K562 (cell line): ENCODE measurements at regions not wholly inside any gene's neighbourhood (a gene's known extent, or its start where the extent isn't known, plus 50 kb on each side); places are given as distances from the start of the nearest gene placed in this dataset.

Experiments used
- ATAC-seq: fragments of 200-7000 bp; cut with Tn5 transposase; 3 replicates; pipeline ENCODE4 v1.9.1; 2020; ENCODE audit warnings: moderate library complexity
- BruUV-seq: library from RNA; stranded (reverse); fragments of 400-500 nt; replicated peaks from 2 replicates; lab custom pipeline; 2021; lab: Mats Ljungman, UMichigan
- CTCF ChIA-PET: fragments of 300-600 bp; formaldehyde crosslinking; extraction: SDS; loops from one replicate; lab custom pipeline; 2021; ENCODE audit warnings: low intra/inter-chr PET ratio; lab: Yijun Ruan, JAX
- POLR2A ChIA-PET: fragments of 300-600, 350-650 bp; sonication (Branson Sonifier 250); formaldehyde crosslinking; extraction: SDS; loops from one replicate; lab custom pipeline; 2021; ENCODE audit warnings: antibody characterized with exemption, inconsistent platforms; lab: Yijun Ruan, JAX
- DNase-seq, 4 experiments: peaks; one replicate each; pipeline versions ENCODE4 v3.0.0 to v3.0.0-alpha.2; 2011 to 2018; ENCODE audit warnings: low spot score in 3 of 4, mixed read lengths in 3 of 4; ENCODE audit errors: extremely low read depth in 1 of 4
- FAIRE-seq: peaks from 2 replicates; lab custom pipeline; 2011; peaks lifted over from hg19 to GRCh38; lab: Jason Lieb, UNC
- H2AFZ ChIP-seq: 2 replicates; pipeline ENCODE4 v1.6.0; 2011; ENCODE audit warnings: low read depth, low read length, control low read depth, inconsistent platforms
- H3K27ac ChIP-seq: fragments of 200-600 bp; 3 replicates; pipeline ENCODE4 v1.8.0; 2011; ENCODE audit warnings: low read depth, mild to moderate bottlenecking, control low read depth, inconsistent platforms, low read length, moderate library complexity, mixed read lengths; ENCODE audit errors: extremely low read depth
- H3K27me3 ChIP-seq, 2 experiments: fragments of 300-600 bp in 1 of 2; 2 replicates in 1 of 2; 3 replicates in 1 of 2; pipeline versions ENCODE4 v1.6.0 to v1.8.0; 2011; ENCODE audit warnings: inconsistent platforms in 2 of 2, low read length in 2 of 2, mild to moderate bottlenecking in 1 of 2, mixed read lengths in 1 of 2, moderate library complexity in 1 of 2; ENCODE audit not compliant: control insufficient read depth in 2 of 2, insufficient read depth in 2 of 2
- H3K36me3 ChIP-seq: fragments of 300-600 bp; 3 replicates; pipeline ENCODE4 v1.8.0; 2011; ENCODE audit warnings: mild to moderate bottlenecking, low read length, inconsistent platforms; ENCODE audit not compliant: control insufficient read depth, insufficient read depth
- H3K4me1 ChIP-seq, 2 experiments: fragments of 200-600 bp in 1 of 2; replicated peaks in 1 of 2; 2 replicates in 1 of 2; 3 replicates in 1 of 2; pipeline versions ENCODE4 v1.5.1 to v1.8.0; 2011; ENCODE audit warnings: inconsistent platforms in 2 of 2, low read length in 2 of 2, mild to moderate bottlenecking in 1 of 2, mixed read lengths in 1 of 2, moderate library complexity in 1 of 2; ENCODE audit not compliant: control insufficient read depth in 2 of 2, insufficient read depth in 2 of 2
- H3K4me2 ChIP-seq: 2 replicates; pipeline ENCODE4 v1.6.1; 2011; ENCODE audit warnings: low read length, control low read depth, inconsistent platforms, mixed read lengths; ENCODE audit not compliant: insufficient read depth
- H3K4me3 ChIP-seq: fragments of 200-600 bp; sonication (generic), shearing (Covaris generic); 2 replicates; pipeline ENCODE4 v1.5.1; 2016; ENCODE audit warnings: control low read depth, inconsistent platforms
- H3K79me2 ChIP-seq: fragments of 200-600 bp; 3 replicates; pipeline ENCODE4 v1.8.0; 2011; ENCODE audit warnings: low read length, inconsistent platforms; ENCODE audit not compliant: control insufficient read depth, insufficient read depth
- H3K9ac ChIP-seq, 2 experiments: 2 replicates each; pipeline versions ENCODE4 v1.6.0 to v1.6.1; 2011; ENCODE audit warnings: low read depth in 2 of 2, low read length in 2 of 2, control low read depth in 1 of 2, inconsistent platforms in 1 of 2, mild to moderate bottlenecking in 1 of 2, mixed read lengths in 1 of 2; ENCODE audit not compliant: insufficient read depth in 1 of 2
- H3K9me1 ChIP-seq: one replicate; pipeline ENCODE4 v1.6.0; 2011; ENCODE audit warnings: inconsistent platforms, mild to moderate bottlenecking, low read length, moderate library complexity; ENCODE audit not compliant: control insufficient read depth, insufficient read depth
- H3K9me3 ChIP-seq: replicated peaks from 2 replicates; pipeline ENCODE4 v1.5.1; 2011; ENCODE audit warnings: low read depth, low read length, inconsistent platforms; ENCODE audit not compliant: control insufficient read depth, insufficient read depth
- H4K20me1 ChIP-seq: replicated peaks from 2 replicates; pipeline ENCODE4 v1.6.1; 2011; ENCODE audit warnings: low read length, inconsistent platforms, mixed read lengths; ENCODE audit not compliant: control insufficient read depth, insufficient read depth
- PRPF4 ChIP-seq: fragments of 200-400 bp; formaldehyde crosslinking; IDR thresholded peaks from one replicate; pipeline ENCODE4 v1.6.1; 2017; ENCODE audit warnings: low read length, low read depth, mild to moderate bottlenecking; ENCODE audit not compliant: insufficient read depth, poor library complexity, severe bottlenecking
- PYGO2 ChIP-seq: fragments of 450-650 bp; IDR thresholded peaks from 2 replicates; pipeline ENCODE4 v1.6.1; 2016; ENCODE audit warnings: mild to moderate bottlenecking, missing genetic modification characterization, moderate library complexity, missing compliant biosample characterization
- ZFP36 ChIP-seq: fragments of 150-350 bp; IDR thresholded peaks from 2 replicates; pipeline ENCODE4 v1.6.1; 2018; ENCODE audit warnings: low read length, low read depth; ENCODE audit not compliant: partially characterized antibody
- ZNF780A ChIP-seq: fragments of 250-450 bp; sonication (Bioruptor Pico); IDR thresholded peaks from 2 replicates; pipeline ENCODE4 v1.5.0; 2021; ENCODE audit warnings: mild to moderate bottlenecking
- WGBS: fragments of 100-300 bp; shearing (Covaris generic); methylation state at CpG from one replicate; pipeline ENCODE4 v1.1.6; 2016; ENCODE audit warnings: low coverage, mixed read lengths; ENCODE audit not compliant: insufficient coverage; ENCODE audit errors: missing lambda C conversion rate; 5-methylcytosine and 5-hydroxymethylcytosine counted together
- in situ Hi-C: fragments of 300-500 bp; cut with MboI; formaldehyde crosslinking; loops from 4 replicates; pipeline ENCODE4 v1.15.0; 2018; ENCODE audit warnings: inconsistent platforms, mixed read lengths
- intact Hi-C: fragments of 100-400 bp; cut with micrococcal nuclease; formaldehyde crosslinking; loops from 2 replicates; pipeline ENCODE4 v1.14.2; 2022
- TF ChIP-seq, protein P1 (sequence below): fragments of 450-650 bp; IDR thresholded peaks from 2 replicates; pipeline ENCODE4 v1.6.1; 2017; ENCODE audit warnings: antibody characterized with exemption, mild to moderate bottlenecking
- TF ChIP-seq, protein P2 (sequence below), 2 experiments: IDR thresholded peaks; 2 replicates each; pipeline ENCODE4 v1.6.1; 2011; ENCODE audit warnings: borderline replicate concordance in 1 of 2, control low read depth in 1 of 2, low read depth in 1 of 2, low read length in 1 of 2, mild to moderate bottlenecking in 1 of 2, mixed read lengths in 1 of 2, moderate library complexity in 1 of 2; ENCODE audit not compliant: insufficient read depth in 1 of 2, insufficient read length in 1 of 2, poor library complexity in 1 of 2, severe bottlenecking in 1 of 2; ENCODE audit errors: extremely low read depth in 1 of 2
- TF ChIP-seq, protein P3 (sequence below): sonication (generic); formaldehyde crosslinking; IDR thresholded peaks from 2 replicates; pipeline ENCODE4 v1.9.0; 2022; ENCODE audit warnings: mild to moderate bottlenecking, missing genetic modification reagents
- TF ChIP-seq, protein P4 (sequence below): sonication (generic); formaldehyde crosslinking; IDR thresholded peaks from 2 replicates; pipeline ENCODE4 v1.8.1; 2022; ENCODE audit warnings: missing genetic modification reagents

DNA sequence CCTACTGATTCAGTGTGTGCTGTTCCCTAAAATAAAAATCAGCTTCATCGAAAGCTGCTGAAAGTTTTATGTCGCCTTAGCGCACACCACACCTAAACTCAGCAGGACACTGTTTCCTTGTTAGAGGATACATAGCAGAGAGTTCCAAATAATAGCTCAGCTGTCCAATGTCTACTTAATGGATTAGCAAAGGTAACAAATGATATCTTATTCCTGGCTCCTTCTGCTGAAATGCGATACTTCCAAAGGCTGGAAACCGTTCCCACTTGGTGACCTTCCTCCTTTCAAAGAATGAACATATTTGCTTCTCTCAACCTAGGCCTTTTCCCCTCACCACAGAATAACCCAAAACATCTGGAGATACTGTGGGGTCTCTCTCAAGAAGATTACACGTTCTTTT lies 189.5 kb upstream of the GMDS start (continued):
- TF ChIP-seq, protein P1, sequence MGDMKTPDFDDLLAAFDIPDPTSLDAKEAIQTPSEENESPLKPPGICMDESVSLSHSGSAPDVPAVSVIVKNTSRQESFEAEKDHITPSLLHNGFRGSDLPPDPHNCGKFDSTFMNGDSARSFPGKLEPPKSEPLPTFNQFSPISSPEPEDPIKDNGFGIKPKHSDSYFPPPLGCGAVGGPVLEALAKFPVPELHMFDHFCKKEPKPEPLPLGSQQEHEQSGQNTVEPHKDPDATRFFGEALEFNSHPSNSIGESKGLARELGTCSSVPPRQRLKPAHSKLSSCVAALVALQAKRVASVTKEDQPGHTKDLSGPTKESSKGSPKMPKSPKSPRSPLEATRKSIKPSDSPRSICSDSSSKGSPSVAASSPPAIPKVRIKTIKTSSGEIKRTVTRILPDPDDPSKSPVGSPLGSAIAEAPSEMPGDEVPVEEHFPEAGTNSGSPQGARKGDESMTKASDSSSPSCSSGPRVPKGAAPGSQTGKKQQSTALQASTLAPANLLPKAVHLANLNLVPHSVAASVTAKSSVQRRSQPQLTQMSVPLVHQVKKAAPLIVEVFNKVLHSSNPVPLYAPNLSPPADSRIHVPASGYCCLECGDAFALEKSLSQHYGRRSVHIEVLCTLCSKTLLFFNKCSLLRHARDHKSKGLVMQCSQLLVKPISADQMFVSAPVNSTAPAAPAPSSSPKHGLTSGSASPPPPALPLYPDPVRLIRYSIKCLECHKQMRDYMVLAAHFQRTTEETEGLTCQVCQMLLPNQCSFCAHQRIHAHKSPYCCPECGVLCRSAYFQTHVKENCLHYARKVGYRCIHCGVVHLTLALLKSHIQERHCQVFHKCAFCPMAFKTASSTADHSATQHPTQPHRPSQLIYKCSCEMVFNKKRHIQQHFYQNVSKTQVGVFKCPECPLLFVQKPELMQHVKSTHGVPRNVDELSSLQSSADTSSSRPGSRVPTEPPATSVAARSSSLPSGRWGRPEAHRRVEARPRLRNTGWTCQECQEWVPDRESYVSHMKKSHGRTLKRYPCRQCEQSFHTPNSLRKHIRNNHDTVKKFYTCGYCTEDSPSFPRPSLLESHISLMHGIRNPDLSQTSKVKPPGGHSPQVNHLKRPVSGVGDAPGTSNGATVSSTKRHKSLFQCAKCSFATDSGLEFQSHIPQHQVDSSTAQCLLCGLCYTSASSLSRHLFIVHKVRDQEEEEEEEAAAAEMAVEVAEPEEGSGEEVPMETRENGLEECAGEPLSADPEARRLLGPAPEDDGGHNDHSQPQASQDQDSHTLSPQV: no peak
- TF ChIP-seq ZNF780A (no peak), ZFP36 (no peak)
- TF ChIP-seq, protein P2, sequence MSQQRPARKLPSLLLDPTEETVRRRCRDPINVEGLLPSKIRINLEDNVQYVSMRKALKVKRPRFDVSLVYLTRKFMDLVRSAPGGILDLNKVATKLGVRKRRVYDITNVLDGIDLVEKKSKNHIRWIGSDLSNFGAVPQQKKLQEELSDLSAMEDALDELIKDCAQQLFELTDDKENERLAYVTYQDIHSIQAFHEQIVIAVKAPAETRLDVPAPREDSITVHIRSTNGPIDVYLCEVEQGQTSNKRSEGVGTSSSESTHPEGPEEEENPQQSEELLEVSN (IDR thresholded peaks at IDR 0.05; ENCODE audit: borderline replicate concordance in 1 of 2, extremely low read depth in 1 of 2, insufficient read depth in 1 of 2, insufficient read length in 1 of 2, low read depth in 1 of 2, low read length in 1 of 2, poor library complexity in 1 of 2, severe bottlenecking in 1 of 2): no peak

DNA sequence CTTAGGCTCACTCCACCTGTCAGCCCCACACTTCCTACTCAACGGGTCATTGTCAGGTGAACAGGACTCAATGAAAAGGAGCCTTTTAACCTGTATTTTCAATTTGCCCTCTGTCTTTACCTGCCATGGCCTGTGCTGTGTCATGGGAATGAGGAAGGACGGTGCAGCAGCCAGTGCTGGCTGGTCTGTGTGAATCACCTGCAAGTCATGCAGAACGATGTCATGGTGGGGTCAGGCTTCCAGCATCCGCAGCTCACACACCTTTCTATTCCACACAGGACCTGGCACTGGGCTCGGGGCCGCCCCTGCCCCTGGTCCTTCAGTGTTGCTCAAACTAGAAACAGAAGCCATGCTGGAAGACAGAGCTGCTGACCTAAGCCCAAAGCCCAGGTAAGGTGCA lies 188.7 kb upstream of the GMDS start:
- H3K4me3 ChIP-seq: no peak overlapping the region
- 0% methylated on average over 6 of the region's 6 CpGs for WGBS
- H4K20me1 ChIP-seq: no peaks in the 10 kb centered on the region
- ATAC-seq (no peak), DNase-seq (no peak), FAIRE-seq (no peak)
- in situ Hi-C loops: no loop called here
- POLR2A ChIA-PET: no interaction called here
- H3K36me3 ChIP-seq: no peaks in the 10 kb centered on the region
- H3K27ac ChIP-seq: no peak overlapping the region
- TF ChIP-seq PYGO2 (tag) (no peak), PRPF4 (no peak)
- TF ChIP-seq, protein P3, sequence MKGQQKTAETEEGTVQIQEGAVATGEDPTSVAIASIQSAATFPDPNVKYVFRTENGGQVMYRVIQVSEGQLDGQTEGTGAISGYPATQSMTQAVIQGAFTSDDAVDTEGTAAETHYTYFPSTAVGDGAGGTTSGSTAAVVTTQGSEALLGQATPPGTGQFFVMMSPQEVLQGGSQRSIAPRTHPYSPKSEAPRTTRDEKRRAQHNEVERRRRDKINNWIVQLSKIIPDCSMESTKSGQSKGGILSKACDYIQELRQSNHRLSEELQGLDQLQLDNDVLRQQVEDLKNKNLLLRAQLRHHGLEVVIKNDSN (CRISPR knock-in tag): no peak
- TF ChIP-seq, protein P4, sequence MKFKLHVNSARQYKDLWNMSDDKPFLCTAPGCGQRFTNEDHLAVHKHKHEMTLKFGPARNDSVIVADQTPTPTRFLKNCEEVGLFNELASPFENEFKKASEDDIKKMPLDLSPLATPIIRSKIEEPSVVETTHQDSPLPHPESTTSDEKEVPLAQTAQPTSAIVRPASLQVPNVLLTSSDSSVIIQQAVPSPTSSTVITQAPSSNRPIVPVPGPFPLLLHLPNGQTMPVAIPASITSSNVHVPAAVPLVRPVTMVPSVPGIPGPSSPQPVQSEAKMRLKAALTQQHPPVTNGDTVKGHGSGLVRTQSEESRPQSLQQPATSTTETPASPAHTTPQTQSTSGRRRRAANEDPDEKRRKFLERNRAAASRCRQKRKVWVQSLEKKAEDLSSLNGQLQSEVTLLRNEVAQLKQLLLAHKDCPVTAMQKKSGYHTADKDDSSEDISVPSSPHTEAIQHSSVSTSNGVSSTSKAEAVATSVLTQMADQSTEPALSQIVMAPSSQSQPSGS (CRISPR knock-in tag): no peak
- H3K79me2 ChIP-seq: no peaks in the 10 kb centered on the region
- no TSS peak for BruUV-seq
- no peaks in the 10 kb centered on the region for H3K9me1 ChIP-seq
- H3K9me3 ChIP-seq: no peaks in the 10 kb centered on the region
- H3K9ac ChIP-seq: peak overlapping the region in 1 of 2 experiments; percentile 33; a peak in 1 of 4 replicates
- no peak overlapping the region for H3K4me2 ChIP-seq
- CTCF ChIA-PET: no interaction called here
- H2AFZ ChIP-seq: no peak overlapping the region
- intact Hi-C loops: no loop called here
- peaks cover 40 to 51% of the 10 kb centered on the region in 2 experiments for H3K27me3 ChIP-seq
- H3K4me1 ChIP-seq: no peaks in the 10 kb centered on the region
